ENCODE measurements at regions not wholly inside any gene's neighbourhood (a gene's known extent, or its start where the extent isn't known, plus 50 kb on each side); places are given as distances from the start of the nearest gene placed in this dataset.

- Histone ChIP-seq H3K4me2 (ENCODE audit: low read depth, low read length) (no peak overlapping the region), H3K23ac (ENCODE audit: low read depth, low read length) (no peak overlapping the region), H3K4me1 (ENCODE audit: control insufficient read depth, insufficient read depth, low read length) (peaks cover 4% of the 10 kb centered on the region), H3K18ac (ENCODE audit: low read depth, low read length) (no peak overlapping the region), H2BK120ac (ENCODE audit: low read depth, low read length) (no peak overlapping the region), H3K56ac (ENCODE audit: extremely low read depth, insufficient read depth, low read length) (no peak overlapping the region), H3K9ac (ENCODE audit: low read depth, low read length) (no peak overlapping the region), H2BK15ac (ENCODE audit: low read depth, low read length) (no peak overlapping the region), H3K4me3 (ENCODE audit: insufficient read depth, low read depth, low read length) (no peak overlapping the region), H2BK5ac (ENCODE audit: low read depth, low read length, poor library complexity, severe bottlenecking) (no peak overlapping the region), H3K36me3 (ENCODE audit: control insufficient read depth, insufficient read depth, low read length) (no peaks in the 10 kb centered on the region), H2AFZ (replicated peaks; ENCODE audit: low read length, poor library complexity) (no peak overlapping the region), H3K14ac (replicated peaks; ENCODE audit: low read depth, low read length) (no peak overlapping the region), H2BK20ac (ENCODE audit: low read depth, low read length) (no peak overlapping the region), H3K9me3 (ENCODE audit: control insufficient read depth, insufficient read depth, low read length) (no peaks in the 10 kb centered on the region), H3K4ac (ENCODE audit: low read depth, low read length) (no peak overlapping the region), H3K79me1 (ENCODE audit: low read depth in 1 of 2, low read length in 2 of 2) (no peaks in the 10 kb centered on the region), H2AK5ac (ENCODE audit: low read depth, low read length) (no peak overlapping the region), H4K8ac (ENCODE audit: low read depth in 2 of 2, low read length in 2 of 2) (no peak overlapping the region), H3K27ac (ENCODE audit: insufficient read depth, low read length) (no peak overlapping the region), H3K27me3 (ENCODE audit: control insufficient read depth, insufficient read depth, low read length) (no peaks in the 10 kb centered on the region; the same call in 1 of the 2 replicates), H4K91ac (ENCODE audit: insufficient read depth, low read depth, low read length) (no peak overlapping the region), H3K9me1 (ENCODE audit: insufficient read depth, low read length) (no peaks in the 10 kb centered on the region), H4K20me1 (ENCODE audit: insufficient read depth, low read length) (no peaks in the 10 kb centered on the region), H4K5ac (ENCODE audit: low read depth, low read length) (no peak overlapping the region), H2AK9ac (replicated peaks; ENCODE audit: low read depth, low read length, poor library complexity) (no peak overlapping the region)
- TF ChIP-seq BHLHE40 (IDR thresholded peaks at IDR 0.05; ENCODE audit: low read depth, low read length) (no peak), CTCF (conservative IDR thresholded peaks at IDR 0.05; ENCODE audit: low read depth, low read length) (no peak)
- TF ChIP-seq, protein P1, sequence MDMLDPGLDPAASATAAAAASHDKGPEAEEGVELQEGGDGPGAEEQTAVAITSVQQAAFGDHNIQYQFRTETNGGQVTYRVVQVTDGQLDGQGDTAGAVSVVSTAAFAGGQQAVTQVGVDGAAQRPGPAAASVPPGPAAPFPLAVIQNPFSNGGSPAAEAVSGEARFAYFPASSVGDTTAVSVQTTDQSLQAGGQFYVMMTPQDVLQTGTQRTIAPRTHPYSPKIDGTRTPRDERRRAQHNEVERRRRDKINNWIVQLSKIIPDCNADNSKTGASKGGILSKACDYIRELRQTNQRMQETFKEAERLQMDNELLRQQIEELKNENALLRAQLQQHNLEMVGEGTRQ (IDR thresholded peaks at IDR 0.05; ENCODE audit: low read depth, low read length) = no peak
- POLR2A ChIA-PET (ENCODE audit: unreplicated experiment) = no interaction called here
- in situ Hi-C loops (cut with MboI; ENCODE audit: low sequenced_read_pairs) (no loop called here), dilution Hi-C loops (cut with HindIII; ENCODE audit: low sequenced_read_pairs, unreplicated experiment) (no loop called here), intact Hi-C loops (cut with micrococcal nuclease) (no loop called here)
- CTCF ChIA-PET = no interaction called here
- DNase-seq (no peak), ATAC-seq (ENCODE audit: low read depth) (no peak)
- WGBS, 2 experiments (ENCODE audit: extremely low coverage in 2 of 2, insufficient read length in 1 of 2) = 65% methylated on average over 2 of the region's 2 CpGs; no CpG with 5 or more reads in 1 of the 2 experiments
- BruUV-seq (replicated peaks) = no TSS peak
Observed at GRCh38 chr4:151564321-151564720, 155.3 kb downstream of the FHIP1A start.

Data from IMR-90 (cell line).